ENCODE measurements at regions not wholly inside any gene's neighbourhood (a gene's known extent, or its start where the extent isn't known, plus 50 kb on each side); places are given as distances from the start of the nearest gene placed in this dataset.

- TF ChIP-seq CTCF (IDR thresholded peaks at IDR 0.05) (no peak), POLR2A (IDR thresholded peaks at IDR 0.05) (no peak), POLR2AphosphoS5 (IDR thresholded peaks at IDR 0.05) (no peak), EP300 (IDR thresholded peaks at IDR 0.05; ENCODE audit: low read depth) (no peak)
Measured at GRCh38 chr6:67935976-67936477, 699.1 kb upstream of the ADGRB3 start.
